HL-60 (cell line): ENCODE measurements at regions not wholly inside any gene's neighbourhood (a gene's known extent, or its start where the extent isn't known, plus 50 kb on each side); places are given as distances from the start of the nearest gene placed in this dataset.
"Not testable (repeated sequence)": the region's sequence is repeated elsewhere in the genome, so short reads cannot be mapped to it uniquely, and the experiment has no call there.

ENCODE experiments used
- DNase-seq, 2 experiments: peaks; one replicate each; pipeline ENCODE4 v3.0.0-alpha.2; 2010 to 2020; ENCODE audit warnings: low read depth in 1 of 2, low spot score in 1 of 2
- H3K27ac ChIP-seq: fragments of 250-450 bp; sonication (Bioruptor Pico); replicated peaks from 2 replicates; pipeline ENCODE4 v1.5.1; 2020; ENCODE audit warnings: mild to moderate bottlenecking, moderate library complexity
- H3K27me3 ChIP-seq: fragments of 250-450 bp; sonication (Bioruptor Pico); 2 replicates; pipeline ENCODE4 v1.5.1; 2021; ENCODE audit warnings: mild to moderate bottlenecking, moderate library complexity; ENCODE audit not compliant: insufficient read depth, poor library complexity, severe bottlenecking
- H3K4me3 ChIP-seq: replicated peaks from 2 replicates; pipeline ENCODE4 v1.5.1; 2011; ENCODE audit warnings: mild to moderate bottlenecking, control low read depth, low read length; ENCODE audit not compliant: insufficient read depth
- GABPA ChIP-seq: IDR thresholded peaks from 2 replicates; pipeline ENCODE4 v1.6.1; 2012; ENCODE audit warnings: low read depth
- POLR2AphosphoS5 ChIP-seq: IDR thresholded peaks from 2 replicates; pipeline ENCODE4 v1.6.1; 2012; ENCODE audit warnings: low read depth
- SPI1 ChIP-seq: IDR thresholded peaks from 2 replicates; pipeline ENCODE4 v1.6.1; 2012; ENCODE audit warnings: low read depth, mild to moderate bottlenecking, borderline replicate concordance
- TF ChIP-seq, protein P1 (sequence below): IDR thresholded peaks from one replicate; pipeline ENCODE4 v1.5.1; 2011; ENCODE audit warnings: low read length, control low read depth, inconsistent platforms; ENCODE audit not compliant: insufficient read depth
- TF ChIP-seq, protein P2 (sequence below): IDR thresholded peaks from 2 replicates; pipeline ENCODE4 v1.6.1; 2012; ENCODE audit warnings: low read depth; ENCODE audit not compliant: insufficient replicate concordance

DNA sequence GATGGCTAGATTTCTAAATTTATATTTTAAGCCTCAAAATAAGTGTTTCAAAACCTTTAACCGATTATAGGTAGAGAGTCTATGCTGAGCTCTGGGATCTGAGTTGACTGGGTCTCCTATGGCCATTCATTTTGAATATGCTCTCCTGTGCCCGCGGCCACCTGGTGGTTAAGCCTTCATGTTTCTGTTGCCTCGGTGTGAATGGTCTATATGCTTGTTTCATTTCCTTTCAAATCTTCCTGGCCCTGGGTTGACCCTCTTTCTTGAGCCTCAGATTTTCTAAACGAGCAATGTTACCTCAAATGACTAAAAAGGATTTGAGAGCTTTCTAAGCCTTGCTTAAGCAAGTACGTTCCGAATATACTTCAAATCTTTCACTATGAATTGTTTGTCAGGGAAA is 789.4 kb upstream of the KIRREL3 start:
- no peak overlapping the region for H3K4me3 ChIP-seq
- DNase-seq = peak in 1 of 2 experiments; percentile 6

DNA sequence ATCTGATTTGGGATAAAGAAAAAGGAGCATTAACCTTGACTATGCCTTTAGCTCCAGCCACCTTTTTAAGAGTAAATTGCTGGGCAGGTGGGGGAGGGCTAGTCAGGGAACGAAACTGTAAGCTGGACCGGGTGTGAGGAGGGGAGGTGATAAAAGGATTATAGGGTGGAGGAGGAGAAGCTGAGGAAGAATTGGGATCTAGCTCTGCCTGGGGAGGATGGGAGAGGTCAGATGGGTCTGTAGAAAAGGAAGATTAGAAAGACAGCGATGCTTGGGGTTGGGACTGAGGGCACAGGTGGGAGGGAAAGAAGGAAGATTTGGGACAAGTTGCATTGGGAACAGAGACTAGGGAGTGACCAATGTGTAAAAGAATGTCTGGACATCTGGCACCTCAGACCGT is 772.4 kb upstream of the KIRREL3 start:
- H3K4me3 ChIP-seq, DNase-seq, H3K27ac ChIP-seq, H3K27me3 ChIP-seq: not testable (repeated sequence)

More for the DNA sequence above, 789.4 kb upstream of the KIRREL3 start:
- TF ChIP-seq GABPA (no peak), POLR2AphosphoS5 (no peak), SPI1 (no peak)
- TF ChIP-seq, protein P1, sequence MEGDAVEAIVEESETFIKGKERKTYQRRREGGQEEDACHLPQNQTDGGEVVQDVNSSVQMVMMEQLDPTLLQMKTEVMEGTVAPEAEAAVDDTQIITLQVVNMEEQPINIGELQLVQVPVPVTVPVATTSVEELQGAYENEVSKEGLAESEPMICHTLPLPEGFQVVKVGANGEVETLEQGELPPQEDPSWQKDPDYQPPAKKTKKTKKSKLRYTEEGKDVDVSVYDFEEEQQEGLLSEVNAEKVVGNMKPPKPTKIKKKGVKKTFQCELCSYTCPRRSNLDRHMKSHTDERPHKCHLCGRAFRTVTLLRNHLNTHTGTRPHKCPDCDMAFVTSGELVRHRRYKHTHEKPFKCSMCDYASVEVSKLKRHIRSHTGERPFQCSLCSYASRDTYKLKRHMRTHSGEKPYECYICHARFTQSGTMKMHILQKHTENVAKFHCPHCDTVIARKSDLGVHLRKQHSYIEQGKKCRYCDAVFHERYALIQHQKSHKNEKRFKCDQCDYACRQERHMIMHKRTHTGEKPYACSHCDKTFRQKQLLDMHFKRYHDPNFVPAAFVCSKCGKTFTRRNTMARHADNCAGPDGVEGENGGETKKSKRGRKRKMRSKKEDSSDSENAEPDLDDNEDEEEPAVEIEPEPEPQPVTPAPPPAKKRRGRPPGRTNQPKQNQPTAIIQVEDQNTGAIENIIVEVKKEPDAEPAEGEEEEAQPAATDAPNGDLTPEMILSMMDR = no peak
- TF ChIP-seq, protein P2, sequence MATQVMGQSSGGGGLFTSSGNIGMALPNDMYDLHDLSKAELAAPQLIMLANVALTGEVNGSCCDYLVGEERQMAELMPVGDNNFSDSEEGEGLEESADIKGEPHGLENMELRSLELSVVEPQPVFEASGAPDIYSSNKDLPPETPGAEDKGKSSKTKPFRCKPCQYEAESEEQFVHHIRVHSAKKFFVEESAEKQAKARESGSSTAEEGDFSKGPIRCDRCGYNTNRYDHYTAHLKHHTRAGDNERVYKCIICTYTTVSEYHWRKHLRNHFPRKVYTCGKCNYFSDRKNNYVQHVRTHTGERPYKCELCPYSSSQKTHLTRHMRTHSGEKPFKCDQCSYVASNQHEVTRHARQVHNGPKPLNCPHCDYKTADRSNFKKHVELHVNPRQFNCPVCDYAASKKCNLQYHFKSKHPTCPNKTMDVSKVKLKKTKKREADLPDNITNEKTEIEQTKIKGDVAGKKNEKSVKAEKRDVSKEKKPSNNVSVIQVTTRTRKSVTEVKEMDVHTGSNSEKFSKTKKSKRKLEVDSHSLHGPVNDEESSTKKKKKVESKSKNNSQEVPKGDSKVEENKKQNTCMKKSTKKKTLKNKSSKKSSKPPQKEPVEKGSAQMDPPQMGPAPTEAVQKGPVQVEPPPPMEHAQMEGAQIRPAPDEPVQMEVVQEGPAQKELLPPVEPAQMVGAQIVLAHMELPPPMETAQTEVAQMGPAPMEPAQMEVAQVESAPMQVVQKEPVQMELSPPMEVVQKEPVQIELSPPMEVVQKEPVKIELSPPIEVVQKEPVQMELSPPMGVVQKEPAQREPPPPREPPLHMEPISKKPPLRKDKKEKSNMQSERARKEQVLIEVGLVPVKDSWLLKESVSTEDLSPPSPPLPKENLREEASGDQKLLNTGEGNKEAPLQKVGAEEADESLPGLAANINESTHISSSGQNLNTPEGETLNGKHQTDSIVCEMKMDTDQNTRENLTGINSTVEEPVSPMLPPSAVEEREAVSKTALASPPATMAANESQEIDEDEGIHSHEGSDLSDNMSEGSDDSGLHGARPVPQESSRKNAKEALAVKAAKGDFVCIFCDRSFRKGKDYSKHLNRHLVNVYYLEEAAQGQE = no peak
- H3K27ac ChIP-seq = no peak overlapping the region
- H3K27me3 ChIP-seq = no peaks in the 10 kb centered on the region

DNA sequence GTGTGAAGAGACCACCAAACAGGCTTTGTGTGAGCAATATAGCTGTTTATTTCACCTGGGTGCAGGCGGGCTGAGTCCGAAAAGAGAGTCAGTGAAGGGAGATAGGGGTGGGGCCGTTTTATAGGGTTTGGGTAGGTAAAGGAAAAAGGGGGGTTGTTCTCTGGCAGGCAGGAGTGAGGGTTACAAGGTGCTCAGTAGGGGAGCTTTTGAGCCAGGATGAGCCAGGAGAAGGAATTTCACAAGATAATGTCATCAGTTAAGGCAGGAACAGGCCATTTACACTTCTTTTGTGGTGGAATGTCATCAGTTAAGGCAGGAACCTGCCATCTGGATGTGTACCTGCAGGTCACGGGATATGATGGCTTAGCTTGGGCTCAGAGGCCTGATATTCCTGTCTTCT is 768.4 kb upstream of the KIRREL3 start:
- not testable (repeated sequence) for H3K4me3 ChIP-seq, H3K27ac ChIP-seq, DNase-seq, H3K27me3 ChIP-seq

DNA sequence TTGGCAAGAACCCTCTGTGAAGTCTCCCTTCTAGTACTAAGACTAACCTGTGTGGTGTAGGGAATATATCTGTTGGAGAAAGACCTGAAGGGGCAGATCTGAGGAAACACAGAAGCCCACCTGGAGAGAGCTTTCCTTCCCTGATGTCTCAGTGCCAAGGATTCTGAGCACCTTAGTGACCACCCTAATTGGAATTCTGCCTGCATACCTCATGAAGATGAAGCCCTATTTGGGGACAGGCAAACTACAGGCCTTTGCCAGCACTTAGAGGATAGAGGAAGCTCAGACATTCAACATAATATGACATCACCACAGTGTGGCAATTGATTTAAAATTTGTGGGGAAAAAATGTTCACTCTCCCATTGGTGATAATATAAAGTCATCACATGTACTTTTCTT is 766.2 kb upstream of the KIRREL3 start:
- no peak for DNase-seq
- TF ChIP-seq, protein P2 = no peak
- TF ChIP-seq, protein P1 = no peak
- no peak for TF ChIP-seq POLR2AphosphoS5
- no peak for TF ChIP-seq SPI1
- TF ChIP-seq GABPA = no peak
- Histone ChIP-seq H3K4me3 (no peak overlapping the region), H3K27me3 (peaks cover 2% of the 10 kb centered on the region), H3K27ac (no peak overlapping the region)

DNA sequence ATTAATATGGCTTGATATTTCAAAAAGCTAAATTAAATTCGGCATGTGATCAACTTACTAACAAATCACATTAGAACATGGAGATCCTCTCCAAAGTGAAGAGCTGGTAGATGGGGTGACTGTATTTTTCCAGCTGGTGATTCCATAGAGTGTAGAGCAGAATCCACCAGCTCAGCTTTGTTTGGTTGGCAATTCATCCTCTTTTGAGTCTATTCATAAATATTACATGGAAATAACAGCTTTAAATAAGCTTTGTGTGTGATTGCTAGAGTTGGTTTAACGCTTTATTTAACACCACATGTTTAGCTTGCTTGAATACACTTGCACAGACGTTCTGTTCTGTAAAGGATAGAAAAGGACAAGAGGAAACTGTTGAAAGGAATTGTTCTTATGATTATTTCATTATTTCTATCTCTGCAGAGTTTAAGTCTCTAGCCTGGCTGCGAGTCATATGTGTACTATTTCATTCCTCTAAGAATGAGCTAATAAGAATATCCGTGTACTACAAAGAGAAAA is 738.3 kb upstream of the KIRREL3 start:
- no peak for DNase-seq
- TF ChIP-seq GABPA (no peak), POLR2AphosphoS5 (no peak), SPI1 (no peak)
- TF ChIP-seq, protein P2 = no peak
- TF ChIP-seq, protein P1 = no peak
- Histone ChIP-seq H3K27ac (no peak overlapping the region), H3K27me3 (no peaks in the 10 kb centered on the region), H3K4me3 (no peak overlapping the region)
